NCI-H526 (cell line): ENCODE measurements at regions not wholly inside any gene's neighbourhood (a gene's known extent, or its start where the extent isn't known, plus 50 kb on each side); places are given as distances from the start of the nearest gene placed in this dataset.

Source experiments
- DNase-seq, 2 experiments: peaks; one replicate each; lab custom pipeline; 2025; lab: John Stamatoyannopoulos, UW

GRCh38 chr18:27762054-27762453 lies 414.9 kb downstream of the CDH2 start:
- no peak for DNase-seq

- no peak for DNase-seq
Measured at GRCh38 chr18:27752944-27753343, 424.0 kb downstream of the CDH2 start.

GRCh38 chr18:27750923-27751322 lies 426.0 kb downstream of the CDH2 start:
- no peak for DNase-seq

GRCh38 chr18:27750014-27750413 lies 426.9 kb downstream of the CDH2 start:
- peak; percentile 7 to 61 for DNase-seq

GRCh38 chr18:27749194-27749593 lies 427.7 kb downstream of the CDH2 start:
- DNase-seq: no peak

- no peak for DNase-seq
Measured at GRCh38 chr18:27746241-27746640, 430.7 kb downstream of the CDH2 start.

- no peak for DNase-seq
Measured at GRCh38 chr18:27735117-27735516, 441.8 kb downstream of the CDH2 start.

GRCh38 chr18:27731211-27731610 lies 445.7 kb downstream of the CDH2 start:
- no peak for DNase-seq

- DNase-seq: no peak
Measured at GRCh38 chr18:27728659-27729058, 448.3 kb downstream of the CDH2 start.

GRCh38 chr18:27724362-27724761 lies 452.6 kb downstream of the CDH2 start:
- DNase-seq: no peak

- DNase-seq: no peak
Measured at GRCh38 chr18:27723168-27723567, 453.8 kb downstream of the CDH2 start.

GRCh38 chr18:27719680-27720079 lies 457.2 kb downstream of the CDH2 start:
- no peak for DNase-seq

- no peak for DNase-seq
Measured at GRCh38 chr18:27717816-27718215, 459.1 kb downstream of the CDH2 start.

- no peak for DNase-seq
Measured at GRCh38 chr18:27717250-27717649, 459.7 kb downstream of the CDH2 start.

- no peak for DNase-seq
Measured at GRCh38 chr18:27715751-27716150, 461.2 kb downstream of the CDH2 start.

GRCh38 chr18:27713738-27714095 lies 463.2 kb downstream of the CDH2 start:
- DNase-seq: no peak

- no peak for DNase-seq
Measured at GRCh38 chr18:27713037-27713737, 463.7 kb downstream of the CDH2 start.

- DNase-seq: peak in 1 of 2 experiments; percentile 30
Measured at GRCh38 chr18:27712066-27712465, 464.9 kb downstream of the CDH2 start.

- no peak for DNase-seq
Measured at GRCh38 chr18:27711382-27711781, 465.5 kb downstream of the CDH2 start.

- DNase-seq: no peak
Measured at GRCh38 chr18:27709344-27709743, 467.6 kb downstream of the CDH2 start.

- DNase-seq: no peak
Measured at GRCh38 chr18:27707201-27707600, 469.7 kb downstream of the CDH2 start.

GRCh38 chr18:27704736-27705361 lies 472.1 kb downstream of the CDH2 start:
- peak in 1 of 2 experiments; percentile 3 for DNase-seq

- no peak for DNase-seq
Measured at GRCh38 chr18:27699137-27699536, 477.8 kb downstream of the CDH2 start.

GRCh38 chr18:27696148-27696547 lies 480.8 kb downstream of the CDH2 start:
- DNase-seq: no peak
